Activated CD4-positive, alpha-beta T cell treated with anti-CD3 and anti-CD28 coated beads for 36 hours (primary cell): ENCODE measurements at regions not wholly inside any gene's neighbourhood (a gene's known extent, or its start where the extent isn't known, plus 50 kb on each side); places are given as distances from the start of the nearest gene placed in this dataset.

Experiments
- ATAC-seq: fragments of 200-7000 bp; cut with Tn5 transposase; one replicate; pipeline ENCODE4 v1.10.0; 2021; ENCODE audit warnings: mild to moderate bottlenecking, moderate library complexity
- CTCF ChIA-PET: fragments of 350-600 bp; sonication (Branson Sonifier 250); formaldehyde crosslinking; loops from one replicate; lab custom pipeline; 2021; ENCODE audit warnings: antibody characterized with exemption; lab: Charles Lee
- POLR2A ChIA-PET: fragments of 350-600 bp; sonication (Branson Sonifier 250); formaldehyde crosslinking; loops from one replicate; lab custom pipeline; 2021; ENCODE audit warnings: antibody characterized with exemption, inconsistent platforms; lab: Charles Lee
- DNase-seq: peaks from one replicate; pipeline ENCODE4 v3.0.0-alpha.2; 2020
- H3K27ac Mint-ChIP-seq: one replicate; pipeline ENCODE4 v1.8.0; 2021; ENCODE audit warnings: mixed read lengths
- H3K27me3 Mint-ChIP-seq: one replicate; pipeline ENCODE4 v1.8.0; 2021; ENCODE audit warnings: mixed read lengths
- H3K36me3 Mint-ChIP-seq: one replicate; pipeline ENCODE4 v1.8.0; 2021; ENCODE audit warnings: low read depth, mixed read lengths
- H3K4me1 Mint-ChIP-seq: one replicate; pipeline ENCODE4 v1.8.0; 2021; ENCODE audit warnings: mixed read lengths
- H3K4me3 Mint-ChIP-seq: one replicate; pipeline ENCODE4 v1.8.0; 2021; ENCODE audit warnings: mild to moderate bottlenecking, moderate library complexity, mixed read lengths
- H3K9me3 Mint-ChIP-seq: one replicate; pipeline ENCODE4 v1.8.0; 2021; ENCODE audit warnings: low read depth, mixed read lengths
- intact Hi-C, 2 experiments: fragments of 100-400 bp; cut with DNase I in 1 of 2; cut with micrococcal nuclease in 1 of 2; formaldehyde crosslinking; loops; one replicate each; pipeline versions ENCODE4 v1.14.2 to v1.15.1; 2022 to 2024; cut with DNase I, micrococcal nuclease

DNA sequence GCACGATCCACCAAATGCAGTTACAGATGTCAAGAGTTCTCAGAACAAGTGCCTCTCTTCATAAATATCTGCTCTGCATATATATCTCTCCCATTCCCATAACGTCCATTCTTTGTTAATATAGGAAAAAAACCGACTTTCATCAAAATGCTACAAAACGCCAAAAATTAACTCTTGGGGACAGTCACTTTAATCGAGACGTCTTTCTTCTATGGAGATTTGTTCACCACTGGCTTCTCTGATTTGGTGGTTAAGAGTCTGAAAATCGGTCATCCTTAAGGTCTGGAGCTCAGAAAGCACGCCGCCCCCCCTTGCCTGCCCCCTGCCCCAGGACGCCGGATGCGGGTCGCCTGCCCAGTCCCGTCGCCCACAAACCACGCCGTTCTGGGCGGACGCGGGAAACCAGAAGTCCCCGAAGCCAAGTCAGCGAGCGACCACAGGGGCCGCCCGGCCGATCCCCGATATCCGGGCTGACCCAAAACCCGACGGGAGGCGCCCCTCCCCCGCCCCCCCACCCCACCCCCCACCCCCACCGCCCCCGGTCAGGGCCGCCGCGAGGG, 252.7 kb downstream of the TJP1 start:
- DNase-seq, result no peak
- no peak for ATAC-seq
- intact Hi-C loops, result loop anchor here in 1 of 2 experiments (5.0 kb wide), 1 partner anchor 253 kb away; the partner anchor contains the start of gene TJP1
- Mint-ChIP-seq H3K9me3 (no peaks in the 10 kb centered on the region), H3K27ac (no peak overlapping the region), H3K4me1 (peaks cover 7% of the 10 kb centered on the region), H3K27me3 (peaks cover 49% of the 10 kb centered on the region), H3K4me3 (peak overlapping the region; percentile 47), H3K36me3 (no peaks in the 10 kb centered on the region)
- CTCF ChIA-PET, result interaction anchor here (1.2 kb wide), 1 partner anchor 430 kb away, joined by 4 read pairs; no protein-coding TSS in a partner anchor
- POLR2A ChIA-PET, result no interaction called here

DNA sequence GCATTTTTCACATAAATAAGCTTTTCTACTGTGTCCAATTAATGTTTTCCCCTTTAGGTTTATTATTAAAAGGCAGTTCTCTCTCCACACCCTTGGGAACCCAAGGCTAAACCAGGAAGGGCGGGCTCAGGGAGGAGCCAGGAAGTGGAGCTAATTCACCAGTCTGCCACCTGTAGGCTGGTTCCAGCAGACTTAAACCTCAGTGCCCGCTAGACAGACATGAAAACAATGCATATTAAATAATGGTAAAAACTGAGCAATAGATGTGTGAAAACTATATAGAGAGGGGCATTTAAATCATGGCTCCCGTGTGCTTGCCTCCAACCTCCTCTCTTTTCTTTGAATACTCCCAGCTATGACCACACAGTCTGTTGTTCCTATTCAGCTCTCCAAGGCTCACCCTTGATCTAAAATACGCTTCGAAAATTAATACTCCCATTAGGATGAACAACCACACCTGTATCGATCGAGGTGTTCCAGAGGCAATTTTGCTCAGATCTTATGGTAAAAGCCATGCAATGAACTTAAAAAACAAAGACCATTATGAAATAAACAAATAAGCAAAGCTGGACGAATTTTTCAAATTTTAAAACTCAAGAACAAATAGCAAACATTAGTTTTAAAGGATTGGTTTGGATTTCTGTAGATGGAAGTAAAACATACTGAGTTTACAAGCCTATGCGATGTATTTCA, 253.3 kb downstream of the TJP1 start:
- no peak for ATAC-seq
- Mint-ChIP-seq H3K4me3 (peak overlapping the region; percentile 47), H3K9me3 (no peaks in the 10 kb centered on the region), H3K27me3 (peaks cover 51% of the 10 kb centered on the region), H3K27ac (no peak overlapping the region), H3K4me1 (peaks cover 7% of the 10 kb centered on the region), H3K36me3 (no peaks in the 10 kb centered on the region)
- peak; percentile 18 for DNase-seq
- intact Hi-C loops, result no loop called here
- POLR2A ChIA-PET, result interaction anchor here (0.6 kb wide), 1 partner anchor 144 kb away, joined by 3 read pairs; no protein-coding TSS in a partner anchor
- CTCF ChIA-PET, result interaction anchor here (1.2 kb wide), 1 partner anchor 429 kb away, joined by 4 read pairs; no protein-coding TSS in a partner anchor

DNA sequence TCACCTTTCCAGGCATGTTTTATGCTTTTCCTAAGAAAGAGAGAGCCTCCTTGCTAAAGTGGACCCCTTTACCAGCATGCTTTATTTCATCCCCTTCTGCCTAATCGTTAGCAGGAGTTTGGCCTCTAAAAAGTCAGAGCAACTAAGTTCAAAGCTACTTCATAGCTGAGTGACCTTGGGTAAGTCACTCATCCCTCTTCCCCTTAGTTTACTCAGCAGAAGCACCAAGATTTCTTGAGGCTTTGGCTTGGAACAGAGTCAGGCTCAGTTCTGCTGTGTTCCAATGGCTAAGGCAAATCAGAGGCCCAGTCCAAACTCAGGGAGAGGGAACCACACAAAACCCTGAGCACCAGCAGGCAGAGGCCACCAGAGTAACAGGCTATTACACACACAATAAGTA, 254.9 kb downstream of the TJP1 start:
- Mint-ChIP-seq H3K27me3 (peaks cover 40% of the 10 kb centered on the region), H3K9me3 (no peaks in the 10 kb centered on the region), H3K27ac (no peak overlapping the region), H3K4me3 (no peak overlapping the region), H3K36me3 (no peaks in the 10 kb centered on the region), H3K4me1 (peaks cover 7% of the 10 kb centered on the region)
- ChIA-PET CTCF (interaction anchor here (0.7 kb wide), 1 partner anchor 32 kb away, joined by 4 read pairs; no protein-coding TSS in a partner anchor), POLR2A (no interaction called here)
- ATAC-seq (no peak), DNase-seq (no peak)
- intact Hi-C loops, result no loop called here

DNA sequence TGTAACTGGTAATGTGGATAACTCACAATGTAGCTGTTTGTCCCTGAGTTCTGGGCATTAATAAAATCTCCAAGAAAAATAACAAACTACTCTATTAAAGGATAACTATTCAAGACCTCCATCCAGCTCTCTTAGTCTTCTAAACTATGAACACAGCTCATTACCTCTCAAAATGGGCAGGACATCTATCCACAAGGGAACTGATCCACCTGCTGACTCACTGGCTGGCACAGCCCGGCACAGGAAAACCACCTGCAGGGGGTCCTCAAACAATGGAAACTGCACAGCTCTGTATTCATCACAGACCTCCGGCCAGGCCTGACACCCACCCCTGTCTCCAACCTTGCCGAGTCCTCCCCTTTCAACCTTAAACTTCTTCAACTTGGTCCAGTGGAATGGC, 255.4 kb downstream of the TJP1 start:
- CTCF ChIA-PET, result no interaction called here
- no peak for ATAC-seq

DNA sequence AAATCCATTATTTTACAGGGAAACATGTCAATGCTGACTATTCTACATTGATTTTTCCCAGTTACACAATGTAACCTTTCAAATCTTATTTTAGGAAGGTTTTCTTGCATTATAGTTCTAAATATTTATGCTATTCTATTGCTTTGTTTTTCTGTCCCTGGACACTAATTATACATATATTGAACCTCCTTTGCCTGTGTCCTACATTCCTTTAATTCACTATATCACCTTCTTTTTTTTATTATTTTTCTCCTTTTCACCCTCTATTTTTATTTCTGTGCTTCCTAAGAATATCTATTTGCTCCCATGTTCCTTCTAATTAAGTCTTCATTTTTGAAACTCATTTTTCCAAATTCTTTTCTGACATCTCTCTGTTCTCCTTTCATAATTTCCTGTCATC, 259.2 kb downstream of the TJP1 start:
- DNase-seq (no peak), ATAC-seq (no peak)
- Mint-ChIP-seq H3K4me1 (no peaks in the 10 kb centered on the region), H3K9me3 (peaks cover 3% of the 10 kb centered on the region), H3K4me3 (no peak overlapping the region), H3K27me3 (peaks cover 32% of the 10 kb centered on the region), H3K36me3 (no peaks in the 10 kb centered on the region), H3K27ac (no peak overlapping the region)
- ChIA-PET CTCF (no interaction called here), POLR2A (no interaction called here)
- intact Hi-C loops, result no loop called here

More for the DNA sequence above, 255.4 kb downstream of the TJP1 start:
- Mint-ChIP-seq H3K4me1 (peaks cover 7% of the 10 kb centered on the region), H3K27me3 (peaks cover 35% of the 10 kb centered on the region), H3K27ac (no peak overlapping the region), H3K4me3 (no peak overlapping the region), H3K9me3 (no peaks in the 10 kb centered on the region), H3K36me3 (no peaks in the 10 kb centered on the region)
- DNase-seq, result no peak
- POLR2A ChIA-PET, result no interaction called here
- intact Hi-C loops, result no loop called here

DNA sequence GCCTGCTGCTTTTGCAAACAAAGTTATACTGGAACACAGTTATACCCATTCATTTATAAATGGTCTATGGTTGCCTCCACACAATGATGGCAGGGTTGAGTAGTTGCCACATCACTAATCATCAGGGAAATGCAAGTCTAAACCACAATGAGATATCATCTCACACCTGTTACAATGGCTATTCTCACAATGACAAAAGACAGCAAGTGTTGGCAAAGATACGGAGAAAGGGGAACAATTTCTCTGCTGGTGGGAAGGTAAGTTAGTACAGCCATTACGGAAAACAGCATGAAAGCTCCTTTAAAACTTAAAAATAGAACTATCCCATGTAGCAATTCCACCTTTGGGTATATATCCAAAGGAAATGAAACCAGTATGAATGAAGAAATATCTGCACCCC, 261.4 kb downstream of the TJP1 start:
- intact Hi-C loops, result no loop called here
- Mint-ChIP-seq H3K27me3 (peaks cover 25% of the 10 kb centered on the region), H3K27ac (no peak overlapping the region), H3K36me3 (no peaks in the 10 kb centered on the region), H3K4me3 (no peak overlapping the region), H3K4me1 (no peaks in the 10 kb centered on the region), H3K9me3 (peaks cover 3% of the 10 kb centered on the region)
- DNase-seq (no peak), ATAC-seq (no peak)
- CTCF ChIA-PET, result no interaction called here
- POLR2A ChIA-PET, result no interaction called here

DNA sequence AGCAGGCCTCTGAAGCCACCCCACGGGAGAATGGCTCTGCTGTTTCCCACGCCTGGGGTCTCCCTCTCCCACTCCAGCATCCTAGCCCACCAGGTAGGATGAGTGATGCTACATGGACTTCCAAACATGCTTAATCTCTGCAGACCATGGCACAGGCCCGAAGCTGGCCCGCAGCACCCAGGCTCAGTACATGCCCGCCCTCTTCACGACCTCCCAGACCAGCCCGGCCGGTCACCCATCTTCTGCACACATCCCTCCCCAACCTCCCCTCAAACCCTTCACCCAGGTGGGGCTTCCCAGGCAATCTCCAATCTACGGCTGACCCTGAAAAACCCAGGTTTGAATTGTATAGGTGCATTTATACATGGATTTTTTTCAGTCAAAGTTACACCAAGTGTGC, 264.0 kb downstream of the TJP1 start:
- no peak overlapping the region for H3K27ac Mint-ChIP-seq
- intact Hi-C loops, result no loop called here
- H3K4me3 Mint-ChIP-seq, result no peak overlapping the region
- H3K4me1 Mint-ChIP-seq, result no peaks in the 10 kb centered on the region
- no peak for ATAC-seq
- no peak for DNase-seq
- ChIA-PET POLR2A (no interaction called here), CTCF (no interaction called here)
- H3K36me3 Mint-ChIP-seq, result no peaks in the 10 kb centered on the region
- H3K27me3 Mint-ChIP-seq, result peaks cover 19% of the 10 kb centered on the region
- peaks cover 5% of the 10 kb centered on the region for H3K9me3 Mint-ChIP-seq

DNA sequence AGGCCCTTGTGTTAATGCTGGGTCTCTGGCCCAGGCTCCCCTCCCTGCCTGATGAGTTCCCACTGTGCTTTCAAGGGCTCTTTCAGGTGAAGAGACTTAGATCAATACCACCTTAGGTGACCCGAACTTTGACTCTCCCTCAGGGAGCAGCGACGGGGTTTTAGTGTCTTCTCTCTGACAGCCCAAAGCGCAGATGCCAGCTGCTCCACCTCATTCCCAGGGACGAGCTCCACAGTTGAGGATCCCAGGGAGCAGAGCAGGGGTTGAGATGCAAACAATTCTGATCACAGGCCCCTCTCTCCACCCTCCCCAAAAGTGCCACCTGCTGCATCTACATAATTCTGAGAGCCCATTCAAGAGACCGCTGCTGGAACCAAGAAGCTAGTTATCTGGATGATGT, 265.1 kb downstream of the TJP1 start:
- H3K36me3 Mint-ChIP-seq, result no peaks in the 10 kb centered on the region
- no peak for ATAC-seq
- H3K27ac Mint-ChIP-seq, result no peak overlapping the region
- intact Hi-C loops, result no loop called here
- H3K27me3 Mint-ChIP-seq, result peaks cover 18% of the 10 kb centered on the region
- peaks cover 5% of the 10 kb centered on the region for H3K9me3 Mint-ChIP-seq
- DNase-seq, result no peak
- no peaks in the 10 kb centered on the region for H3K4me1 Mint-ChIP-seq
- POLR2A ChIA-PET, result no interaction called here
- CTCF ChIA-PET, result interaction anchor here (0.6 kb wide), 1 partner anchor 1702 kb away, joined by 3 read pairs; no protein-coding TSS in a partner anchor
- H3K4me3 Mint-ChIP-seq, result no peak overlapping the region

DNA sequence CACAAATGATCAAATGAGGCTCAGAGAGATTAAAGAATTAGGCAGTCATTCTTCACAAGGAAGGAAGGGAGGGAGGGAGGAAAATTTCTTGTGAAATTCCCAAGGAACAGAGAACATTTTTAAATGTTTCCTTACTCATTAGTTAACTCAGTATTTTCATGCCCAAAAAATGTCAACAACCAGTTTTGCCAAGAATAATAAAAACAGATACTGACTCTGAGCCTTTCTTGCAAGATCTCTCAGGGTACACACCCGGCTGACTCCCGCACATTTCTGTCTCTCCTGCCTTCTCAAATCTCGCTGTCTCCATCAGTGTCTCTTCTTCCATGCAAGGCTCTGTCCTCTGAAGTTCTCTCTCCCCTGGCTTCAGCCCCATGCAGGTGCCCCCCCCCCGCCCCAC, 265.9 kb downstream of the TJP1 start:
- H3K4me1 Mint-ChIP-seq, result no peaks in the 10 kb centered on the region
- ATAC-seq (no peak), DNase-seq (no peak)
- ChIA-PET POLR2A (no interaction called here), CTCF (no interaction called here)
- H3K27ac Mint-ChIP-seq, result no peak overlapping the region
- H3K9me3 Mint-ChIP-seq, result peaks cover 5% of the 10 kb centered on the region
- no peaks in the 10 kb centered on the region for H3K36me3 Mint-ChIP-seq
- intact Hi-C loops, result no loop called here
- peaks cover 18% of the 10 kb centered on the region for H3K27me3 Mint-ChIP-seq
- no peak overlapping the region for H3K4me3 Mint-ChIP-seq

DNA sequence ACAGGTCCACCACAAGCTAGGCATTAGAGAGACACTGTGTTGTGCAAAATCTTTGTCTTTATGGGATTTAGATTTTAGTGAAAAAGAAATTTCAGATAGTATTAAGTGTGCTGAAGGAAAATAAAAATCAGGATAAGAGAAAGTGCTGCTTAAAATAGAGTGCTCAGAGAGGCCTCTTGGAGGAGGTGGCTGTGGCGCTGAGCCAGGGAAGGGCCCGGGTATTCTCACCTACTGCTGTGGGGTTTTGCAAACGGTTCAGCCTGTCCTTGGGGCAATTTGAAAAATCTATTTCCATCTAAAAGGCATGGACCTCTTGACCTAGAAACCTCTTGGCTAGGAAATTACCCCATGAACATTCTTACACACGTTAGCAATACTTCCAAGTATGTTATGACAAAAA, 267.7 kb downstream of the TJP1 start:
- DNase-seq (no peak), ATAC-seq (no peak)
- Mint-ChIP-seq H3K27ac (no peak overlapping the region), H3K36me3 (no peaks in the 10 kb centered on the region), H3K27me3 (peaks cover 17% of the 10 kb centered on the region), H3K4me3 (no peak overlapping the region), H3K4me1 (no peaks in the 10 kb centered on the region), H3K9me3 (peaks cover 5% of the 10 kb centered on the region)
- CTCF ChIA-PET, result no interaction called here
- intact Hi-C loops, result no loop called here
- POLR2A ChIA-PET, result no interaction called here

DNA sequence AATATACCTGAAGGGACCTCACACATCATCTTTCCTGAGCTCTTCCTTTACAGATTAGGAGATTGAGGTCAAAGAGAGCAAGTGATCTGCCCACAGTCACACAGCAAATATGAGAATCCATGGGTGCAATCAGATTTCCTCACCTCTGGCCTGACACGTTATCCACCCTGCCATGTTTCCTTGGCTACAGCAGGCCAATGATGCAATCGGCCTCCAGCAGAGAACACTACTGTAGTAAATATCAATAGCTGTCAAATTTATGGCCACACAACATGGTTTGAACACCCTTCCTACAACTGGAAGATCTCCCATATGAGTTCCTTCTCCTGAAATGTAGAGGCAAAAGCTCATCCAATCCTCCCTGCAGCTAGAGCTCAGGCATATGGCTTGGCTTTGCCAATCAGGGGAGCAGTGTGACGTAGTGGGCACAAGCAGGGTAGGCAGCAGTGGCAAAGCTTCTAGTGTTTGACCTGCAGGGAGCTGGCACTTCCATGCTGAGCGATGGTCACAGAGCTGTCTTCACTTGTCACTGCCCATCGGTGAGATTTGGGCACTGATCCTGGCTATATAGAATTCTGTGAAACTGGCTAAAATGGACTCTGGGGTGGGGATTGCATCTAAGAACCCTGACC, 271.3 kb downstream of the TJP1 start:
- POLR2A ChIA-PET, result no interaction called here
- H3K36me3 Mint-ChIP-seq, result no peaks in the 10 kb centered on the region
- CTCF ChIA-PET, result no interaction called here
- H3K4me1 Mint-ChIP-seq, result no peaks in the 10 kb centered on the region
- H3K27ac Mint-ChIP-seq, result no peak overlapping the region
- H3K27me3 Mint-ChIP-seq, result peaks cover 10% of the 10 kb centered on the region
- H3K9me3 Mint-ChIP-seq, result peaks cover 10% of the 10 kb centered on the region
- ATAC-seq (no peak), DNase-seq (no peak)
- H3K4me3 Mint-ChIP-seq, result no peak overlapping the region
- intact Hi-C loops, result no loop called here

DNA sequence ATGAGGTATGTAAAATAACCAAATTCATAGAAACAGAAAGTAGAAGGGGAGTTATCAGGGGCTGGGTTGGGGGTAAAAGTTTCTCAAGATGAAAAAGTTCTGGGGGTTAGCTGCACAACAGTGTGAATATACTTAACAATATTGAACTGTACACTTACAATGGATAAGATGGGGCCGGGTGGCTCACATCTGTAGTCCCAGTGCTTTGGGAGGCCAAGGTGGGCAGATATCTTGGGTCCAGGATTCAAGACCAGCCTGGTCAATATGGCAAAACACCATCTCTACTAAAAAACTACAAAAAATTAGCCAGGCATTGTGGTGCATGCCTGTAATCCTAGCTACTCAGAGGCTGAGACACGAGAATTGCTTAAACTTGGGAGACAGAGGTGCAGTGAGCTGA, 274.3 kb downstream of the TJP1 start:
- ChIA-PET POLR2A (no interaction called here), CTCF (no interaction called here)
- Mint-ChIP-seq H3K36me3 (no peaks in the 10 kb centered on the region), H3K4me1 (no peaks in the 10 kb centered on the region), H3K27ac (no peak overlapping the region), H3K9me3 (peaks cover 12% of the 10 kb centered on the region), H3K4me3 (no peak overlapping the region), H3K27me3 (peaks cover 12% of the 10 kb centered on the region)
- DNase-seq (no peak), ATAC-seq (no peak)
- intact Hi-C loops, result no loop called here
